ENCODE measurements at regions not wholly inside any gene's neighbourhood (a gene's known extent, or its start where the extent isn't known, plus 50 kb on each side); places are given as distances from the start of the nearest gene placed in this dataset.

GRCh38 chr5:138649316-138649720 is 74.1 kb upstream of the HSPA9 start:
- H3K4me3 ChIP-seq (ENCODE audit: low read length) = no peak overlapping the region

DNA sequence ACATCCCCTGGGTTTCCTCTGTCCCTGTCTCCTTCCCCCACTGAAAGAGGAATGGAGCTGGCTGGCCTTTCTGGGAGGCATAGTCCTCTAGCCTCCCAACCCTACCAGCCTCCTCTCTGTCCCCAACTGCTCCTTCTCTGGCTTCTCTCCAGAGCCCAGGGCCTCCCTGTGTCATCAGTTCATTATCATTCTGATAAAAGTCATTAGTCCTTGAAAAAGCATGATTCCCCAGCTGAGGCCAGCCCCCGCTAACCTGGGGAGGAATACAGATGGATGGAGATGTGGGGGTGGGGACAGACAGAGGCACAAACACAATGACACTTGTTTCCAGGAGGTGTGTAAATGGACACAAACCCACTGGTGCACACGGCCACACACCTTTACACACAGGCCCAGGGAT is 73.6 kb upstream of the HSPA9 start:
- no CpG with 5 or more reads among the region's 2 CpGs for WGBS (ENCODE audit: insufficient coverage, insufficient read length)
- no peak for DNase-seq (ENCODE audit: low read depth, low spot score)
- H3K27me3 ChIP-seq (ENCODE audit: control insufficient read depth, insufficient read depth, low read length) = no peaks in the 10 kb centered on the region
- H3K36me3 ChIP-seq (ENCODE audit: control insufficient read depth, insufficient read depth, low read length) = no peaks in the 10 kb centered on the region
- no peak overlapping the region for H3K4me3 ChIP-seq (ENCODE audit: low read length)
- no peaks in the 10 kb centered on the region for H3K9me3 ChIP-seq (ENCODE audit: control insufficient read depth, insufficient read depth, low read length)
- no peak overlapping the region for H3K27ac ChIP-seq (ENCODE audit: low read length)
- peaks cover 2% of the 10 kb centered on the region; the same call in 1 of the 2 replicates for H3K4me1 ChIP-seq (ENCODE audit: control insufficient read depth, insufficient read depth, low read length)

More at GRCh38 chr5:138649316-138649720, 74.1 kb upstream of the HSPA9 start:
- Histone ChIP-seq H3K9me3 (ENCODE audit: control insufficient read depth, insufficient read depth, low read length) (no peaks in the 10 kb centered on the region), H3K27me3 (ENCODE audit: control insufficient read depth, insufficient read depth, low read length) (no peaks in the 10 kb centered on the region), H3K36me3 (ENCODE audit: control insufficient read depth, insufficient read depth, low read length) (no peaks in the 10 kb centered on the region), H3K4me1 (ENCODE audit: control insufficient read depth, insufficient read depth, low read length) (peaks cover 2% of the 10 kb centered on the region; the same call in 1 of the 2 replicates), H3K27ac (ENCODE audit: low read length) (no peak overlapping the region)
- no peak for DNase-seq (ENCODE audit: low read depth, low spot score)
- no CpG with 5 or more reads among the region's 9 CpGs for WGBS (ENCODE audit: insufficient coverage, insufficient read length)

DNA sequence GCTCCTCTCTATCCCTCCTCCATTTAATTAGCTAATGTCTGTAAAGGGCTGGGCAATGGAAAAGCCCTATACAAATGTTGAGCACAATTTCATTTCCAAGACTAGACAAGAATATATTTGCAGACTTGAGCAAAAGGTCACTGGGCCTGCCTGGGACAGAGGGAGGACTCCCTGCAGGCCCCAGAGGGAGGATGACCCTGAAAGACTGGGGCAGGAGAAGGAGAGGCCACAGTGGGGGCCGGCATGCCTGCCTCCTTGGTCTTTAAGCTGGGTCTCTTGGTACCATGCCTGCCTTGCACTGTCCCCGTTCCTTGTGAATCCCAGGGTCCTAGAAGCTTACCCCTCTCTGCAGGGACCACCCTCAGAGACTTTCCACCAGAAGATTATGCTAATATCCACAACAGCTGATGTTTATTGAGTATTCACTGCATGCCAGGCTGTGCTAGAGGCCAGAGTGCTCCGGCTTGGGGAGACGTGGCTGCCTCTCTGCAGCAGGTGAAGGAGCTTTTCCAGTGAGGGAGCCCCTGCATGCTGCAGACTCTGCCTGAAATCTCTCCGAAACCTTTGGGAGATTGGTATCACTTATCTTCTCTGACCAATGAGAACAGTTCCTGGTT is 72.7 kb upstream of the HSPA9 start:
- no peaks in the 10 kb centered on the region for H3K36me3 ChIP-seq (ENCODE audit: control insufficient read depth, insufficient read depth, low read length)
- peaks cover 4% of the 10 kb centered on the region; the same call in 1 of the 2 replicates for H3K4me1 ChIP-seq (ENCODE audit: control insufficient read depth, insufficient read depth, low read length)
- DNase-seq (ENCODE audit: low read depth, low spot score) = no peak
- no peak overlapping the region for H3K4me3 ChIP-seq (ENCODE audit: low read length)
- no peaks in the 10 kb centered on the region for H3K27me3 ChIP-seq (ENCODE audit: control insufficient read depth, insufficient read depth, low read length)
- H3K27ac ChIP-seq (ENCODE audit: low read length) = no peak overlapping the region
- WGBS (ENCODE audit: insufficient coverage, insufficient read length) = no CpG with 5 or more reads among the region's 5 CpGs
- H3K9me3 ChIP-seq (ENCODE audit: control insufficient read depth, insufficient read depth, low read length) = no peaks in the 10 kb centered on the region

GRCh38 chr5:138647261-138647788 is 72.1 kb upstream of the HSPA9 start:
- Histone ChIP-seq H3K27me3 (ENCODE audit: control insufficient read depth, insufficient read depth, low read length) (no peaks in the 10 kb centered on the region), H3K9me3 (ENCODE audit: control insufficient read depth, insufficient read depth, low read length) (no peaks in the 10 kb centered on the region), H3K27ac (ENCODE audit: low read length) (no peak overlapping the region), H3K4me3 (ENCODE audit: low read length) (no peak overlapping the region), H3K36me3 (ENCODE audit: control insufficient read depth, insufficient read depth, low read length) (no peaks in the 10 kb centered on the region), H3K4me1 (ENCODE audit: control insufficient read depth, insufficient read depth, low read length) (peaks cover 4% of the 10 kb centered on the region; the same call in 1 of the 2 replicates)
- no peak for DNase-seq (ENCODE audit: low read depth, low spot score)
- no CpG with 5 or more reads among the region's 5 CpGs for WGBS (ENCODE audit: insufficient coverage, insufficient read length)

DNA sequence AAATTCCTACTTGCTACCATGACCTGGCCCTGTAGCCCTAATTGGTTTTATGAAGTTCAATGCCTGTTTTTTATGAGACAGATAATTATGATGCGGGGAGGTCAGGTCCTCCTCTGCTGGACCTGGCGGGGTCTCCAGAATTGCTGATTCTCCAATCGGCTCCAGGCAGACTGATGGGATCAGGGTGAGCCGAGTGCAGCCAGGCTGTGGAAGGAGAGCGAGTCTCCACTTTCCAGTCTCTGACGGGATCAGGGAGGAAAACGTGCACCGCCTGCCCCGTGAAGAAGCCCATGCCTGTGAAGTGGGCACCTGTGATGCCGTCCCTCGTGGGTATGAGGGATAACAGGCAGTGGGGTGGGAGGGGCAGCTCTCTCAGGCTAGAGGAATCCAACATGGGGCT is 71.5 kb upstream of the HSPA9 start:
- no peaks in the 10 kb centered on the region for H3K9me3 ChIP-seq (ENCODE audit: control insufficient read depth, insufficient read depth, low read length)
- no peak for DNase-seq (ENCODE audit: low read depth, low spot score)
- H3K27me3 ChIP-seq (ENCODE audit: control insufficient read depth, insufficient read depth, low read length) = no peaks in the 10 kb centered on the region
- H3K4me3 ChIP-seq (ENCODE audit: low read length) = no peak overlapping the region
- H3K4me1 ChIP-seq (ENCODE audit: control insufficient read depth, insufficient read depth, low read length) = peaks cover 5% of the 10 kb centered on the region
- no peak overlapping the region for H3K27ac ChIP-seq (ENCODE audit: low read length)
- WGBS (ENCODE audit: insufficient coverage, insufficient read length) = no CpG with 5 or more reads among the region's 11 CpGs
- H3K36me3 ChIP-seq (ENCODE audit: control insufficient read depth, insufficient read depth, low read length) = no peaks in the 10 kb centered on the region

GRCh38 chr5:138645778-138646575 is 70.8 kb upstream of the HSPA9 start:
- H3K4me3 ChIP-seq (ENCODE audit: low read length) = no peak overlapping the region
- H3K27ac ChIP-seq (ENCODE audit: low read length) = no peak overlapping the region
- no CpG with 5 or more reads among the region's 5 CpGs for WGBS (ENCODE audit: insufficient coverage, insufficient read length)
- DNase-seq (ENCODE audit: low read depth, low spot score) = no peak
- H3K27me3 ChIP-seq (ENCODE audit: control insufficient read depth, insufficient read depth, low read length) = no peaks in the 10 kb centered on the region
- H3K4me1 ChIP-seq (ENCODE audit: control insufficient read depth, insufficient read depth, low read length) = peaks cover 7% of the 10 kb centered on the region
- H3K36me3 ChIP-seq (ENCODE audit: control insufficient read depth, insufficient read depth, low read length) = no peaks in the 10 kb centered on the region
- no peaks in the 10 kb centered on the region for H3K9me3 ChIP-seq (ENCODE audit: control insufficient read depth, insufficient read depth, low read length)

- H3K27ac ChIP-seq (ENCODE audit: low read length) = no peak overlapping the region
- no peaks in the 10 kb centered on the region for H3K9me3 ChIP-seq (ENCODE audit: control insufficient read depth, insufficient read depth, low read length)
- no peaks in the 10 kb centered on the region for H3K27me3 ChIP-seq (ENCODE audit: control insufficient read depth, insufficient read depth, low read length)
- no peaks in the 10 kb centered on the region for H3K36me3 ChIP-seq (ENCODE audit: control insufficient read depth, insufficient read depth, low read length)
- WGBS (ENCODE audit: insufficient coverage, insufficient read length) = no CpG with 5 or more reads among the region's 5 CpGs
- no peak for DNase-seq (ENCODE audit: low read depth, low spot score)
- H3K4me3 ChIP-seq (ENCODE audit: low read length) = no peak overlapping the region
- peaks cover 5% of the 10 kb centered on the region for H3K4me1 ChIP-seq (ENCODE audit: control insufficient read depth, insufficient read depth, low read length)
Observed at GRCh38 chr5:138643040-138643791, 68.0 kb upstream of the HSPA9 start.

DNA sequence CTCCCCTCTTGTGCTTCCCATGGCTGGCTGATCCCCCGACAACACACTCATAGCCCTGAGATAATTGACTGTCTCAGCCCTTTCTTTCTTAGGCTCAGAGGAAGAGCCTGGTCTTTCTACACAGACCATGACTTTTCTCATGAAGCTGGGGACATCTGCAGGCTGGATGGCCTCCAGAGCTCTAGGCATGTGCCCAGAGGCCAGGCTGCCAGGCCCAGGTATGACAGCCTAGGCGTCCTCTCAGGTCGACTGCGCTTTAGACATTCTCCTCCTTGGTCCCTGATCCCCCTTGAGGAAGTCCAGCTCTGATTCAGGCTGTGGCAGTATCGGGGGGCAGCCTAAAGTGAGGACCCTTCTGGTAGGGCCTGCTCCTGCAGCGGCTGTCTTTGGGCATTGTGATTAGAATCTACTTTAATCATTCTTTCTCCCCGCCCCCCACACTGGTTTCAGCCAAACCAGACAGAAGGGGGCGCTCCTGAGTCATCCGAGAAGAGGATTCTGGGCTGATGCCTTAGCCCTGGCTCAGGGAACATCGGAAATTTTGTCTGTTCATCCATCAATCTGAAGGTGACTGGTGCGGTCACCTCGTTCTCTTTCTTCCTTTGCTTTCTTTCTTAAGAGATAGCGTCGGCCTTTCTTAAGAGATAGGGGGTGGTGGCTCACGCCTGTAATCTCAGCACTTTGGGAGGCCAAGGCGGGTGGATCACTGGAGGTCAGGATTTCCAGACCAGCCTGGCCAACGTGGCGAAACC is 66.5 kb upstream of the HSPA9 start:
- Histone ChIP-seq H3K27me3 (ENCODE audit: control insufficient read depth, insufficient read depth, low read length) (no peaks in the 10 kb centered on the region), H3K27ac (ENCODE audit: low read length) (no peak overlapping the region), H3K4me3 (ENCODE audit: low read length) (no peak overlapping the region), H3K4me1 (ENCODE audit: control insufficient read depth, insufficient read depth, low read length) (peaks cover 5% of the 10 kb centered on the region), H3K9me3 (ENCODE audit: control insufficient read depth, insufficient read depth, low read length) (no peaks in the 10 kb centered on the region), H3K36me3 (ENCODE audit: control insufficient read depth, insufficient read depth, low read length) (no peaks in the 10 kb centered on the region)
- WGBS (ENCODE audit: insufficient coverage, insufficient read length) = no CpG with 5 or more reads among the region's 18 CpGs
- DNase-seq (ENCODE audit: low read depth, low spot score) = peak; percentile 61

GRCh38 chr5:138640646-138641254 is 65.5 kb upstream of the HSPA9 start:
- no peaks in the 10 kb centered on the region for H3K27me3 ChIP-seq (ENCODE audit: control insufficient read depth, insufficient read depth, low read length)
- no peaks in the 10 kb centered on the region for H3K9me3 ChIP-seq (ENCODE audit: control insufficient read depth, insufficient read depth, low read length)
- H3K4me3 ChIP-seq (ENCODE audit: low read length) = no peak overlapping the region
- no peak for DNase-seq (ENCODE audit: low read depth, low spot score)
- H3K36me3 ChIP-seq (ENCODE audit: control insufficient read depth, insufficient read depth, low read length) = no peaks in the 10 kb centered on the region
- no CpG with 5 or more reads among the region's 7 CpGs for WGBS (ENCODE audit: insufficient coverage, insufficient read length)
- H3K4me1 ChIP-seq (ENCODE audit: control insufficient read depth, insufficient read depth, low read length) = peaks cover 5% of the 10 kb centered on the region
- no peak overlapping the region for H3K27ac ChIP-seq (ENCODE audit: low read length)
